GM06990 (cell line): ENCODE measurements at regions not wholly inside any gene's neighbourhood (a gene's known extent, or its start where the extent isn't known, plus 50 kb on each side); places are given as distances from the start of the nearest gene placed in this dataset.

ENCODE experiments used
- DNase-seq: peaks from one replicate; pipeline ENCODE4 v3.0.0-alpha.2; 2011; ENCODE audit not compliant: insufficient read length; ENCODE audit errors: extremely low read depth
- H3K27me3 ChIP-seq: replicated peaks from 2 replicates; pipeline ENCODE4 v1.6.0; 2011; ENCODE audit warnings: low read length; ENCODE audit not compliant: control insufficient read depth, insufficient read depth
- H3K36me3 ChIP-seq: 2 replicates; pipeline ENCODE4 v1.5.1; 2011; ENCODE audit warnings: low read length; ENCODE audit not compliant: control insufficient read depth, insufficient read depth
- H3K4me3 ChIP-seq: replicated peaks from 2 replicates; pipeline ENCODE4 v1.5.1; 2011; ENCODE audit warnings: low read depth, mild to moderate bottlenecking, control low read depth, low read length
- TF ChIP-seq, protein P1 (sequence below): IDR thresholded peaks from 2 replicates; pipeline ENCODE4 v1.5.1; 2011; ENCODE audit warnings: low read length, control low read depth, mild to moderate bottlenecking, inconsistent platforms; ENCODE audit not compliant: insufficient read depth, poor library complexity, severe bottlenecking

DNA sequence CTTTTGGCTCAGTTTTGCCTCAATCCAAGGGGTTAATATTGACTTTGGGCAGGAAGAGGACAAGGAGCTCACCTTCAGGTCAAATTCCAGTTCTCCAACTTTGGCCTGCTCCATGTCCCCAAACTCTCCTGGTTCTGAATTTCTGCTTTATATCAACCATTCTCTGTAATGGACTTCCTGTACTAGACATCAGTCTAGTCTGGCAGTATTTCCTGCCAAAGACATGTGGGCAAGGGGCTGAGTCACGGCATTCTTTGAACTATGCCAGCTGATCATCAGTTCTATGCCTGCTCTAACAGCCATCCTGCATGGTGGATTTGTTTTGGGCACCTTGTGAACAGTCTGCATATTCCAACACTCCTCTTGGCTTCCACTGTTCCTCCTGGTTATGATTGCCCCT is 199.4 kb downstream of the ZEB2 start:
- TF ChIP-seq, protein P1, sequence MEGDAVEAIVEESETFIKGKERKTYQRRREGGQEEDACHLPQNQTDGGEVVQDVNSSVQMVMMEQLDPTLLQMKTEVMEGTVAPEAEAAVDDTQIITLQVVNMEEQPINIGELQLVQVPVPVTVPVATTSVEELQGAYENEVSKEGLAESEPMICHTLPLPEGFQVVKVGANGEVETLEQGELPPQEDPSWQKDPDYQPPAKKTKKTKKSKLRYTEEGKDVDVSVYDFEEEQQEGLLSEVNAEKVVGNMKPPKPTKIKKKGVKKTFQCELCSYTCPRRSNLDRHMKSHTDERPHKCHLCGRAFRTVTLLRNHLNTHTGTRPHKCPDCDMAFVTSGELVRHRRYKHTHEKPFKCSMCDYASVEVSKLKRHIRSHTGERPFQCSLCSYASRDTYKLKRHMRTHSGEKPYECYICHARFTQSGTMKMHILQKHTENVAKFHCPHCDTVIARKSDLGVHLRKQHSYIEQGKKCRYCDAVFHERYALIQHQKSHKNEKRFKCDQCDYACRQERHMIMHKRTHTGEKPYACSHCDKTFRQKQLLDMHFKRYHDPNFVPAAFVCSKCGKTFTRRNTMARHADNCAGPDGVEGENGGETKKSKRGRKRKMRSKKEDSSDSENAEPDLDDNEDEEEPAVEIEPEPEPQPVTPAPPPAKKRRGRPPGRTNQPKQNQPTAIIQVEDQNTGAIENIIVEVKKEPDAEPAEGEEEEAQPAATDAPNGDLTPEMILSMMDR = no peak
- no peak for DNase-seq
- no peaks in the 10 kb centered on the region for H3K27me3 ChIP-seq
- H3K4me3 ChIP-seq = no peak overlapping the region
- no peaks in the 10 kb centered on the region for H3K36me3 ChIP-seq

DNA sequence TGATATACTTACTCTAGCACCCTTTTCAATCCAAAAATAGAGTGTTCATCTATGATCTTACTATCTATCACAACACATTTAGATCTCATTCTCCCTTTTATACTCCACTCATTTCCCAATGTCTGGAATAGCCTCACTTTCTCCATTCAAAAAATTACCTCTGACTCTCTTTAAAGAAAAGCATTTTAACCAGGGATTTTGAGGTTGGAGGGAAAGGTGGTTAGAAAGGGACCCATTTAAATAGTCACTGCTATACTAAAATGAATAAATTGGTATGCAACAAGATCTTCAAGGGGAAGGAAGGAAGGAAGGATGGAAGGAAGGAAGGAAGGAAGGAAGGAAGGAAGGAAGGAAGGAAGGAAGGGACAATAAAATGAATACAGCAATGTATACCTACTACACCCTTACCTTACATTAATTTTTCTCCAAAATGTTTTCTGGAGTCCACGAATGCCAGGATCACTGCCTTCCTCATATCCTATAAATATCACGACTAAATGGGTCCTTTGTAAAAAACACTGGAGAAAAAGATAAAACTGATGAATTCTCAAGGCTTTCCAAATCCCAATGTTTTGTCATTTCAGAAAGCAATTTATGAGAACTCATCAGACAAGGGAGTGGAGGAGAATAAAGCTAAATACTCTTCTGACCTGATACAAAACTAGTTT is 202.7 kb downstream of the ZEB2 start:
- H3K4me3 ChIP-seq = no peak overlapping the region
- TF ChIP-seq, protein P1 = no peak
- no peaks in the 10 kb centered on the region for H3K36me3 ChIP-seq
- DNase-seq = no peak
- H3K27me3 ChIP-seq = no peaks in the 10 kb centered on the region

DNA sequence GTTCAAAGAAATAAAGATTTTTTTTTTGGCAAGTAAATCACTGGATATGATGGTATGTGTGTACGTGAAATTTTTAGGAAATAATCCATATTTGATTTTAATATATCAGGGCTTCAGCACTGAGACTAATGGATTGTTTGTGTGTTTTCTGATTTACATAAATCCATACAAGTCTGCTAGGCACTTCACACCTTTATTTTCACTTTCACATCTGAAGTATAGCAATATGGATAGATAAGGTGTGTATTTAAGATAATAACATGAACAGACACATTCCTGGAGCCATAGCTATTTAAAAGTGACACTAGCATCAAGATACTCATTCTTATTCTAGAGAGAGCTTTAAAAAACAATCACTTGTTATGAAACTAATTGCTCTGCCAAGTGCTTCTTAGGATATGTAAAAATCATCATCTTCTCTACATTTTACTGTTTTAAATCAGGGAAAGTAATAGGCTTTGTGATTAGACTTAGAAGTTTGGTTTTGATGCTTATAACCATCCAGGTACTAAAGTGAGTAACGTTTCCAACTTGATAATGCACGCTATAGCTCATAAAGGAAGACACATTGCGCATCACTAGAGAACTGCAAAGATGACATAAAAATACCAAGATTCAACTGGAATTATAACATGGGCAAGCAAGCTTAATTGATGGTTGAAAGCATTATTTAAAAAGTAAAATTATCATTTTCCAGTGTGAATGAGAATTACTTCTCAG is 208.9 kb downstream of the ZEB2 start:
- TF ChIP-seq, protein P1 = no peak
- DNase-seq = no peak
- Histone ChIP-seq H3K36me3 (no peaks in the 10 kb centered on the region), H3K4me3 (no peak overlapping the region), H3K27me3 (no peaks in the 10 kb centered on the region)

DNA sequence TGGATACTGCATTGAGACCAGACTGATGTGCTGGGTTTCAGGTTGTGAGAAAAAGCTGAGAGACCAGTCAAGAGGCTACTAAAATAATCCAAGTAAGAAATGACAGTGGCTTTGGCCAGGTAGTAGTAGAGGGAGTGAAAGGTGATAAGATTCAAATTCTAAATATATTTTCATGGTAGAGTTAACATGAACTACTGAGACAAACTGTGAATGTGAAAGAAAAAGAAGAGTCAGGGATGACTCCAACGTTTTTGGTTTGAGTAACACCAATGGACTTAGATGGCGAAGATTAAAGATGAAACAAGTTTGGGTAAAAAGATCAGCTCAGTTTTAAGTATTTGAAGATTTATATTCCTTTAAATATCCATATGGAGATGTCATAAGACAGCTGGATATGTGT is 209.4 kb downstream of the ZEB2 start:
- H3K27me3 ChIP-seq = no peaks in the 10 kb centered on the region
- TF ChIP-seq, protein P1 = no peak
- DNase-seq = no peak
- H3K4me3 ChIP-seq = no peak overlapping the region; the same call in 1 of the 2 replicates
- no peaks in the 10 kb centered on the region for H3K36me3 ChIP-seq

DNA sequence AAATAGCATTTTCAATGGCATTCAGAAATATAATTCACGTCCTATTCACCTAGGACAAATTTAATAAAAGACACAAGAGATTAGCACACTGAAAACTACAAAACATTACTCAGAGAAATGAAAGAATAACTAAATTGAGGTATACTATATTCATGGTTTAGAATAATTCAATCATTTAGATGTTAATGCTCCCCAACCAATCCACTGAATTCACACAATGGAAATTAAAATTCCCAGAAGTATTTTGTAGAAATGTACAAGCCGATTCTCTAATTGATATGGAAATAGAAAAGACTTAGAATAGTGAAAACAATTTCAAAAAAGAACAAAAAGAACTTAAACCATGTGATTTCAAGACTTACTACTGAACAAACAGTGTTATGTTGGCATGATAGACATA is 212.2 kb downstream of the ZEB2 start:
- Histone ChIP-seq H3K36me3 (no peaks in the 10 kb centered on the region), H3K4me3 (no peak overlapping the region), H3K27me3 (no peaks in the 10 kb centered on the region)
- DNase-seq = no peak
- TF ChIP-seq, protein P1 = no peak

DNA sequence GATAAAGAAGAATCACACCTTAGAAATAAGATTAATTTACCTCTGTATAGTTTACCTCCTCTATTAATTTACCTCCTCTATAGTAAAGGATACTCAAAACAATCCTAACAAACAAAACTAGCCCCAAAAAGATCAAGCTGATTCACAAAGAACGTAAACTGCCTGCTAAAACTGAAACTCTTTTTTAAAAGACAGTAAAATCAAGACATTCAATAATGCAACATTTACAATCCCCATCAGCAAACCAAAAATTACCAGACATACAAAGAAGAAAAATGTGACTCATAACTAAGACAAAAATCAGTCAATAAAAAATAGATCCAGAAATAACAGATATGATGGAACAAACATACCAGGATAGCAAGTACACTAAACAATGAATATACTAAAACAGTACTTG is 215.7 kb downstream of the ZEB2 start:
- TF ChIP-seq, protein P1 = no peak
- no peak for DNase-seq
- Histone ChIP-seq H3K27me3 (no peaks in the 10 kb centered on the region), H3K4me3 (no peak overlapping the region), H3K36me3 (no peaks in the 10 kb centered on the region)
